Loucy (cell line): ENCODE measurements at regions not wholly inside any gene's neighbourhood (a gene's known extent, or its start where the extent isn't known, plus 50 kb on each side); places are given as distances from the start of the nearest gene placed in this dataset.

Experiments used
- CTCF ChIP-seq: fragments of 200-600 bp; sonication (generic); conservative IDR thresholded peaks from 2 replicates; pipeline ENCODE4 v1.5.1; 2014; ENCODE audit warnings: mild to moderate bottlenecking, antibody characterized with exemption, low read length
- EZH2phosphoT487 ChIP-seq: fragments of 200-600 bp; IDR thresholded peaks from 2 replicates; pipeline ENCODE4 v1.6.1; 2018; ENCODE audit warnings: antibody characterized with exemption, mild to moderate bottlenecking, moderate library complexity, borderline replicate concordance

DNA sequence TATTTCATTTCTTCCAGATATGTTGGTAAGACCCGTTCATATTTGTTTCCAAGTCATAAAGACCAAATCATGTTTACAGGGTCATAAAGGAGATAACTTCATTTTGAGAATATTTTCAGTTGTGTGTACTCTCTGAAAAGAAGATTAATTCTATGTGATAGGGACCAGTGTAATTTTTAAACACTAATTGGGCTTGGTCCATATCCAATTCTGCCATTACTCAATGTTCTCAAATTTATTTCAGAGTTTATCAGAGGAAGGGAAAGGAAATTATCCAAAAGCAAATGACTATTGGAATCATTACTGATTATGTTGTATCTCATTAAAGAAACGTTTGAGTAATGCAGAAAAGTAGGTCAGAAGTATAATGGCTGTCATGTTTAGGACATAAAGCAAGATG is 126.8 kb upstream of the DCN start:
- no peak for TF ChIP-seq CTCF
- TF ChIP-seq EZH2phosphoT487 = no peak
